ENCODE measurements at regions not wholly inside any gene's neighbourhood (a gene's known extent, or its start where the extent isn't known, plus 50 kb on each side); places are given as distances from the start of the nearest gene placed in this dataset.
A peak's percentile ranks its signal among the peaks of the same experiment; 100 is the strongest.
"Not testable (repeated sequence)": the region's sequence is repeated elsewhere in the genome, so short reads cannot be mapped to it uniquely, and the experiment has no call there.

DNA sequence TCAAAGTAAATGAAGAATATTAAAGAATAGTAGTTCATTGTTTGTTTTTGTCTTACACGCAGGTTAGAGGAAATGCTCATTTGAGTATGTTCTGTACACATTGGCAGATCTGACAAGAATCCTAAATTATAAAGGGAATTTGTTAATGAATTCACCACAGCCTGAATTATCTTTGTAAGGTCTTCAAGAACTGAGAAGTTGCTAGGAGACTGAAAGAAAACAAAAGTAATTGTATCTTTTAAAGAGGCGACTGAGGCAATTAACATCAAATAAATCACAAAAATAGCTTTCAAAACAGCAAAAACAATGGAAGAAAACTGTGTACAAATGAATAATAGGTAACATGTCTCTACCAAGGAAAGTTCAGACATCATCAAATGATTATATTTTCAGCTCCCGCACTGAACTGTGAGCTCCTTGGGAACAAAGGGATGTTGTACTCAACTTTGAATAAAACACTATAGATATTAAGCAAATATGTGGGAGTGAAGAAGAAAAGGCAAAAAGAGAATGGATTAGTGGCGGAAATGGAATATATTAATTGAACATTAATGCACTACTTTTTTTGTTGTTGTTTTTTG lies 51.7 kb upstream of the ATIC start:
- peak; percentile 70 for FAIRE-seq

GRCh38 chr2:215249501-215249900 lies 62.4 kb upstream of the ATIC start:
- no peak for FAIRE-seq

DNA sequence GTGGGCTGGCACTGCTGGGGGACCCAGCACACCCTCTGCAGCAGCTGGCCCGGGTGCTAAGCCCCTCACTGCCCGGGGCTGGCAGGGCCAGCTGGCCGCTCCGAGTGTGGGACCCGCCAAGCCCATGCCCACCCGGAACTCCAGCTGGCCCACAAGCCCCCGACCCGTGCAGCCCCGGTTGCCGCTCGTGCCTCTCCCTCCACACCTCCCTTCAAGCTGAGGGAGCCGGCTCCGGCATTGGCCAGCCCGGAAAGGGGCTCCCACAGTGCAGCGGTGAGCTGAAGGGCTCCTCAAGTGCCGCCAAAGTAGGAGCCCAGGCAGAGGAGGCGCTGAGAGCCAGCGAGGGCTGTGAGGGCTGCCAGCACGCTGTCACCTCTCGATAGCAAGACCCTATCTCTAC lies 65.9 kb upstream of the ATIC start:
- FAIRE-seq: not testable (repeated sequence)

DNA sequence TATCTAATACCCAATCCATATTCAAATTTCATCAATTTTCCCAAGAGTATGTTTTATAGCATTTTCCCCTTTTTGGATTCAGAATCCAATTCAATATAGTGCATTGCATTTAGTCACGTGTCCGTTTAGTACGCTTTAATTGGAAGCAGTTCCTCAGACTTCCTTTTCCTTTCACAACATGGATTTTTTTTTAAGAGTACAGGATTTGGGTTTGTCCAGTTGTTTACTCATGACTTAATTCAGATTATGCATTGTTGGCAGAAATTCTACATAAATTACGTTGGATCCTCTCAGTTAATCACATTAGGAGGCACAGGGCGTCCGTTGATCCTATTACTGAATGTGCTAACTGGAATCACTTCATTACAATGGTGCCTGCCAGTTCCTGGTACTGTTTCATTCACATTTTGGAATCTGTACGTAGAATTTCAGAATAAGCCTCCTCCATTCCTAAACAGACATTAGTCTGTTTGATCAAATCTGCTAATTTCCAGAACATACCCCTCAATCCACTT lies 70.0 kb upstream of the ATIC start:
- no peak for FAIRE-seq

GRCh38 chr2:215238485-215239098 lies 73.3 kb upstream of the ATIC start:
- FAIRE-seq: no peak

DNA sequence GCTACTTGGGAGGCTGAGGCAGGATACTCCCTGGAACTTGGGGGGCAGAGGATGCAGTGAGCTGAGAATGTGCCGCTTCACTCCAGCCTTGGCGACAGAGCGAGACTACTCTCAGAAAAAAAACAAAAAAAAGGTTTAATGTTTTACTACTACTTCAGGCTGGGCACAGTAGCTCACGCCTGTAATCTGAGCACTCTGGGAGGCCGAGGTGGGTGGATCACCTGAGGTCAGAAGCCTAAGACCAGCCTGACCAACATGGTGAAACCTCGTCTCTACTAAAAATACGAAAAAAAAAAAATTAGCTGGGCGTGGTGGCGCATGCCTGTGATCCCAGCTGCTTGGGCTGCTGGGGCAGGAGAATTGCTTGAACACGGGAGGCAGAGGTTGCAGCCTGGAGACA lies 75.7 kb upstream of the ATIC start:
- FAIRE-seq: no peak

GRCh38 chr2:215220221-215220620 lies 81.8 kb upstream of the ABCA12 start:
- not testable (repeated sequence) for FAIRE-seq

DNA sequence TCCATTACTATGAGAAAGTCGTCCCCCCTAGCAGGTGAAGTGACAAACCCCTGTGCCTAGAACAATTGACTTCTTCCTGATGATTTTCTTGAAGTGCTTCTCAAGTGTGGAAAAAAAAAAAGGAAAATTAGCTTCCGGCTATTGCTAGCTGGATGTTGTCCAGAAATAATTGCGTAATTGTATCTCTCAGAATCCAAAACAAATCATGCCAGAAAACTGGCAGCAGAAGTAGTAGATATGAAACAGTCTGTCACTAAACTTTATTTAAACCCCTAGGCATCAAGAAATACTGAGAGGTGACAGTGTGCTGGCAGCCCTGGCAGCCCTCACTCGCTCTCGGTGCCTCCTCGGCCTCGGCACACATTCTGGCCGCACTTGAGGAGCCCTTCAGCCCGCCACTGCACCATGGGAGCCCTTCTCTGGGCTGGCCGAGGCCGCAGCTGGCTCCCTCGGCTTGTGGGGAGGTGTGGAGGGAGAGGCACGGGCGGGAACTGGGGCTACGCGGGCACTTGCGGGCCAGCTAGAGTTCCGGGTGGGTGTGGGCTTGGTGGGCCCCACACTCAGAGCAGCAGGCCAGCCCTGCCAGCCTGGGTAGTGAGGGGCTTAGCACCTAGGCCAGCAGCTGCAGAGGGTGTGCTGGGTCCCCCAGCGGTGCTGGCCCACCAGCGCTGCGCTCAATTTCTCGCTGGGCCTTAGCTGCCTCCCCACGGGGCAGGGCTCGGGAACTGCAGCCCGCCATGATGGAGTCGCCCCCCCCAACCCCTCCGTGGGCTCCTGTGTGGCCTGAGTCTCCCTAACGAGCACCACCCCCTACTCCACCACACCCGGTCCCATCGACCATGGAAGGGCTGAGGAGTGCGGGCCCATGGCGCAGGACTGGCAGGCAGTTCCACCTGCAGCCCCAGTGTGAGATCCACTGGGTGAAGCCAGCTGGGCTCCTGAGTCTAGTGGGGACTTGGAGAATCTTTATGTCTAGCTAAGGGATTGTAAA lies 80.5 kb upstream of the ABCA12 start:
- no peak for FAIRE-seq

DNA sequence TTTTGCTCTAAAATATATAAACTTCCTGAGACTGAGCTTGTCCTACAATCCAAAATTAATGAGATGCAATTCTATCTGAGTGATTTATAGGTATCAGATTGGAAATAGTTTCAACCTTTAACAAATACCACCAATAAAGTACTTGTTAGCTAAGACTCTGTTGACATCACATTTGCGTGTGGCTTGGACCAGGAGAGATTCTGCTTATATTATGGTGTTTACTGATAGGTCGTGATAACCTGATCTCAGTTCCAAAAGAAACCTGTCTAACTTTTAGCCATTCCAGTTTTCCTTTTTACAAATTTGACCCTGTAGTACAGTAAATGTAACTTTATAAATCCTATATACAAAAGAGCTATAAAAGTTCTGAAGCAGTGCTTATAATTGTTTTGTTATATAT lies 78.4 kb upstream of the ABCA12 start:
- FAIRE-seq: no peak

GRCh38 chr2:215215637-215216036 lies 77.2 kb upstream of the ABCA12 start:
- FAIRE-seq: no peak

- FAIRE-seq: peak; percentile 33
Observed at GRCh38 chr2:215210082-215210481, 71.7 kb upstream of the ABCA12 start.

DNA sequence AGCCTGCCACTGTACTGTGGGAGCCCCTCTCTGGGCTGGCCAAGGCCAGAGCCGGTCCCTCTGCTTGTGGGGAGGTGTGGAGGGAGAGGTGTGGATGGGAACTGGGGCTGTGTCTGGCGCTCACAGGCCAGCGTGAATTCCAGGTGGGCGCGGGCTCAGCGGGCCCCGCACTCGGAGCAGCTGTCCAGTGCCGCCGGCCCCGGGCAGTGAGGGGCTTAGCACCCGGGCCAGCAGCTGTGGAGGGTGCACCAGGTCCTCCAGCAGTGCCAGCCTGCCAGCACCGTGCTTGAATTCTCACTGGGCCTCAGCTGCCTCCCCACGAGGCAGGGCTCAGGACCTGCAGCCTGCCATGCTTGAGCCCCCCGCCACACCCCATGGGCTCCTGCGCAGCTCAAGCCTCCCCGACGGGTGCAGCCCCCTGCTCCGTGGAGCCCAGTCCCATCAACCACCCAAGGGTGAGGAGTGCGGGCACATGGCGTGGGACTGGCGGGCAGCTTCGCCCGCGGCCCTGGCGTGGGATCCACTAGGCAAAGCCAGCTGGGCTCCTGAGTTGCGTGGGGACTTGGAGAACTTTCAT lies 69.5 kb upstream of the ABCA12 start:
- no peak for FAIRE-seq

DNA sequence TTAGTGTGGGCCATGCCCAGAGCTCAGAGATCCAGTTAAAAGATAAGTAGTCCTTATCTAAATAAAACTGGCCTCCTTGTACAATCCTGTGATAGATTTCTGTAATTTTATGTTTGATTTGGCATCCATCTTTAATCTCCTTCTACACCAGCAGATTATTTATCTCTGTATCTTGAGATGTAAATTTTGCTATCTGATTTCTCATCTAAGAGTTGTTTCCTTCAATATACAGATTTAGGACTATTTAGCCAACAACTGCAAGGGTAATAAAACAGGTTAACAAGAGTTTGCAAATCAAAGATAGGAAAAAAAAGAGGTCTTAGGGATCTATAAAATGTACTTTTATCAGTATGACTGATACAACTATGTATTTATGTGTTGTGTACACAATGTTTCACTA lies 68.6 kb upstream of the ABCA12 start:
- no peak for FAIRE-seq

- no peak for FAIRE-seq
Observed at GRCh38 chr2:215205787-215206186, 67.4 kb upstream of the ABCA12 start.

- FAIRE-seq: no peak
Observed at GRCh38 chr2:215191477-215191876, 53.1 kb upstream of the ABCA12 start.

DNA sequence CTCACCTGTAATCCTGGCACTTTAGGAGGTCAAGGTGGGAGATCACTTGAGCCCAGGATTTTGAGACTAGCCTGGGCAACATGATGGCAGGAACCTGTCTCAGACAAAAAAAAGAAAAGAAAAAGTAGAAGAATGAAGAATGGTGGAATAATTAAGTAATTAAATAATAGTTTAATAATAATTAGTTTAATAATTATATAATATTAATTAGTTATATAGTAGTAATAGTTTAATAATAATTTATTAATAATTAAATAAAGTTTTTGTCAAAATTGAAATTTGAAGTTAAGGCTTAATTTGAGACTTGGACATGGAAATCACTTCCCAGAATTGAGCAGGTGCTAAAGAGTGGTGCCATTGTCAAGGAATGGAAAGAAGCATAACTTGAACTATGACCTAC lies 52.2 kb upstream of the ABCA12 start:
- FAIRE-seq: peak; percentile 8

DNA sequence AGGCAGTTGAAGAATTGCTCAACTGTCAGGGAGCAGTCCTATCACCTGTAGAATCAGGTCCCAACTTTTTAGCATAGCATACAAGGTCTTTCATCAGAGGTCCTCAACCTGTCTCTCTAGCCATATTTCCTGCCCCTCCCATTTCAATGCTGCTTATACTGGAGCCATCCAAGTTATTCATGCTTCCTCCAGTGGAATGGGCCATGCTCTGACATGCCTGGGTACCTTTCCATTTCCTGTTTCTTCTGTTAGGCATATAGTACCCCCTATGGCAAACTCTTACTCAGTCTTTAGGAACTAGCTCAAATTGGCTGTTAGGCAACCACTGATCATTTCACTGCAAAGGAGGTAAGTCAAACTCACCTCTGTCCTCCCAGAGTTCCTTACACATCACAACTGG lies 51.0 kb upstream of the ABCA12 start:
- no peak for FAIRE-seq

All from endometrium (tissue), 2 donors.